ENCODE measurements at regions not wholly inside any gene's neighbourhood (a gene's known extent, or its start where the extent isn't known, plus 50 kb on each side); places are given as distances from the start of the nearest gene placed in this dataset.

GRCh38 chr20:20933142-20933958, 172.8 kb downstream of the LINC00237 start:
- no peak for DNase-seq

DNA sequence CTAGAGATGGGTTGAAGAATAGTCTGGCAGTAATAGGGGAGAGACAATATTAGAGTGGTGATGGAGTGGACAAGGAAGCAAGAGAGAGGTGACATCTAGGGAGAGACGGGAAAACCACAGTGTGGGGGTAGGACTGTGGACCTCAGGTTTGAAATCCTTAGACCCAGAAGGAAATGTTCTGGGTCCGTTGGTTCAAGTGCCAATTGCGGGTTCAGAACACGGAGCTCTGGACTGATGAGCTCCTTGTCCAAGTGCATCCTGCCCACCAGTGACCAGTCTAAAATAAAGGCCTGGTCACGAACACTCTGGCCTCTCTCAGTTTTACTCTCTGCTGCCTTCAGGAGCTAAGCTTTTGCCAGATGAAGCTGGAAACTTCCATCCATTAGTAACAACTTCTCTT, 174.0 kb downstream of the LINC00237 start:
- DNase-seq: no peak

GRCh38 chr20:20931632-20932031, 174.5 kb downstream of the LINC00237 start:
- no peak for DNase-seq

DNA sequence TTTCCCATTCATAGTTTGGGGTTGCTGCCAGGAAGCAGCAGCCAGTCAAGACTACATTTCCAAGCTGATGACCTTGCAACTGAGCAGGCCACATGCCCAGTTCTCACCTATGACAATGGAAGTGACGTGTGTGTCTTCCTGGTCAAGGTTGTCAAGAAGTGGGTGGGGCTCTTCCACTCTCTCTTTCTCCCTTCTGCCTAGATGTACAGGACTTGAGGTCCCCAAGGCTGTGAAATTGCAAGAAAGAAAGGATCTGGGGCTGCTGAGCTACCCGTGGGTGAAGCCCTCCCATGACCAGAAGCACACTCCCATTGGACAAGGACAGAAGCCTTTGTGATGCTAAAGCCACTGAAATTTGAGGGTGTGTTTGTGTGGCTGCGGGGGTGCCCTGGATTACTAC, 175.1 kb downstream of the LINC00237 start:
- no peak for DNase-seq

DNA sequence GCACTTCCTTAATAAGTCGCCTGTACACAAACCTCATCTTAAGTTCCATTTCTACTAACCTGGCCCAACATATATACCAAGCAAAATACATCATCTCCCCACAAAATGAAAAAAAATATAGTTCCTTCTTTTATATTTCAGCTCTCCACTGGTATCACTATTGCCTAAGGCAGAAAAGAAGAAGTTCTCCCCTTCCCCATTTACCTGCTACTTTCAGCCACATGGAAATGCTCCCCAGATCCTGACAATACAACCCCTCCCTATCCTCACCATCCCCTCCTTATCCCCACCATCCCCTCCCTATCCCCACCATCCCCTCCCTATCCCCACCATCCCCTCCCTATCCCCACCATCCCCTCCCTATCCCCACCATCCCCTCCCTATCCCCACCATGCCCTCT, 175.7 kb downstream of the LINC00237 start:
- DNase-seq: no peak

DNA sequence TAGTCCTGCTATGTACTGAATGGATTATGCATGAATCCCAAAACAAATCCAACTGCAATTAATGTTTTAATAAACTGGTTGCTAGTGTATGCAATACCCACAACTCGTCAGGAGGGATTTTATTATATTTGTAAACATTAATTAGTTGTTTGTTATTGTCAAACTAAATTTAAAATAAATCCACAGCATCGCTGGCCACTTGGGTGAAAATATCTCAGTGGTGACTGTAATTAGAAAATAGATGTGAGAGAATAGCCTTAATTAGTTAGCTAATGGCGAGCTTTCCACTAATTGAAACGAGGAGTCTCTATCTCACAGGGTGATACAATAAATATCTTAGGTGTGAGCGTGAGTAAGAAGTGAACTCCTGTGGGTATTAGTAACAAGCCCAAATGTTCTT, 176.8 kb downstream of the LINC00237 start:
- no peak for DNase-seq

- no peak for DNase-seq
Measured at GRCh38 chr20:20926222-20926905, 179.8 kb downstream of the LINC00237 start.

- no peak for DNase-seq
Measured at GRCh38 chr20:20920433-20920832, 185.7 kb downstream of the LINC00237 start.

- DNase-seq: no peak
Measured at GRCh38 chr20:20915844-20916243, 190.3 kb downstream of the LINC00237 start.

- DNase-seq: no peak
Measured at GRCh38 chr20:20904501-20904831, 192.0 kb upstream of the RALGAPA2 start.

DNA sequence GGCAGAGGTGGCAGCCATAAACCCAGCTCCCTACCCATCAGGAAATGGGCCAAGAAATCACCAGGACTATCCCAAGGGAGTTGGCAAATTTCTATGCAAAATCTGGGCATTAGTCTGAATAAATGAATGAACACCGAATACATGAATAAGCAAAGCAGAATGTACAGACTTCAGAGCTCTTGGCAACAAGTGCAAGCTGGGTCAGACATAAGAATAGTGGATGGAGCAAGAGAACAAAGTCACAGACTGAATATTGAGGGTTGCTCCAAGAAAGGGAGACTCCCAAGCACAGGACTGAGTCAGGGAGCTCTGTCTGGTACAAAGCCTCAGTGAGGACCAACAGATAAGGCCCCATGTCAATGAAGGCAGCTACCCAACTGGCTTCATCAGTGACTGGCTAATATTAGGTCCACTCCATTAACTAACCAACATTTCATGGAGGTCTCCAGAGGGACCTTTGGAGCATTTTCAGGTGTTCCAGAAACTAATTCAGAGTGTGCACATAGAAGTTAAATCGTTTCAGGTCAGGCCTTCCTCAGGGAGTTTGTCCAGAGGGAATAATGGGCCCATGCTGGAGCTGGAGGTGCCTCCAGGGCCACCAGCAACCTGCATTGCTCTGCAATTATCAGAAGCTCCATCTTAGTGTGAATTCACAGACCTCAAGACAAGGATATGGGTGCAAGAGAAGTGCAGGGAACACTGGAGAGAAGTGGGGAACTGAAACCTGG, 191.5 kb upstream of the RALGAPA2 start:
- DNase-seq: no peak

GRCh38 chr20:20897922-20898321, 185.5 kb upstream of the RALGAPA2 start:
- DNase-seq: no peak

DNA sequence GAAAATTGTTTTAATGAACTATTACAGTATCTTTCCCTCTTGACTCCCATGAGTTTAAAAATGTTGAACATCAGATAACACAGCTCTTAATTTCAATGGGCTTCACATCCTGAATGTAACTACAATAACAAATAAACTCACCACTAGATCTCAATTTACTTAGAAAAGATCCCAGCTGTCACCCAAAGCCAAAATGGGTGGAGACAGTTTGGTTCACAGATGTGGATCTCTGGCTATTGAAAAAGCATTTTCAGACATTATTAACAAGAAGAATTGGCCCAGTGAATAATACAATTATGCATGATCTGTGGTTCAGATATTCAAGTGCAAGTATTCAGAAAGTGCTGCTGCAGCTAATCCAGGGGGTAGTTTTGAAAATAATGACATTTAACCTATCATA, 184.7 kb upstream of the RALGAPA2 start:
- no peak for DNase-seq

DNA sequence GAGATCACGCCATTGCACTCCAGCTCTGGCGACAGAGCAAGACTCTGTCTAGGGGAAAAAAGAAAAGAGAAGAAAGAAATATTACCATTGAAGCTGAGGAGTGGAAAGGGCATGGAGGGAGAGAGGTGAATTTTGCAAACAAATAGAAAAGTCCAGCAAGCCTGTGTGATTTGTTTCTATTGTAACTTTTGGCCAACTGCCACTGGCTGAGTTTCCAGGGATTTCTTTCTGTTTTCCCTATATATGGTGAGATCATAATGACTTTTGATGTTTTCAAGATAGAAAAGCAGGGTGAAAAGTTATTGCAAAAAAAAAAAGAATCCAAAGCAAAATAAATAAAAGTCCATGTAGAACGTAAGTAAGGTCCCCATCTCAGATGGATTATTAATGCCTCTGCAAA, 184.2 kb upstream of the RALGAPA2 start:
- no peak for DNase-seq

- no peak for DNase-seq
Measured at GRCh38 chr20:20895537-20895936, 183.1 kb upstream of the RALGAPA2 start.

DNA sequence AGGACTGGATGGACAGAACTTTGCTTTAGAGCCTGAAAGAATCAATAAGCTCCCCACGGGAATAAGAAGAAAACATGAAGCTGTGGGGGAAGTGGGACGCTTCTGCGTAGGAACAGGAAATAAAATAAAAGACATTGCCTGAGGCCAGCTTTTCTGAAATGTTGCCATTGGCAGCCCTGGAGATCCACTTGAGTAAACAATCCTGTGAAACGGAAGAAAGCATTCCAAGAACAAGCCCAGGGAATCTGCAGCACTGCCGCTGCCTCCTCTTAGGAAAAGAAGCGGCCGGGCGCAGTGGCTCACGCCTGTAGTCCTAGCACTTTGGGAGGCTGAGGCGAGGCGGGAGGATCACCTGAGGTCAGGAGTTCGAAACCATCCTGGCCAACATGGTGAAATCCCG, 182.3 kb upstream of the RALGAPA2 start:
- no peak for DNase-seq

DNA sequence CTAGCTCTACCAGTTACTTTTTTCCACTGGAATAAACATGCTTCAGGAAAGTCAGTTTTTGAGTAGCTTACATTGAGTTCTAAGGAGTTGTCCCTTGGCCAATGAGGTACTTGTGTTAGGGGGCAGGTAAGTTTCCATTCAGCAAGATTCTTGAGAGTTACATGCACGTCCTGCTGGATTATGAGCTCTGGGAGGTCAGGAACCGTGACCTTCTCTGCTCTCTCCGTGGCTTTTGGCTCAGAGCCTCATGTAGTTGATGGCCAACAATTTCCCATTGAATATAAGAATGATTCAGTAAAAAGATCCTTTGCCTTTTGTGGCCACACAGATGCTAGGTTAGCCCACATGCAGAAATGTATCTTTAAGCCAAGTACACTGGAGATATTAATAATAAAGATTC, 181.8 kb upstream of the RALGAPA2 start:
- no peak for DNase-seq

- DNase-seq: no peak
Measured at GRCh38 chr20:20892328-20892727, 179.9 kb upstream of the RALGAPA2 start.

GRCh38 chr20:20890751-20891150, 178.3 kb upstream of the RALGAPA2 start:
- DNase-seq: no peak

- no peak for DNase-seq
Measured at GRCh38 chr20:20888936-20889335, 176.5 kb upstream of the RALGAPA2 start.

DNA sequence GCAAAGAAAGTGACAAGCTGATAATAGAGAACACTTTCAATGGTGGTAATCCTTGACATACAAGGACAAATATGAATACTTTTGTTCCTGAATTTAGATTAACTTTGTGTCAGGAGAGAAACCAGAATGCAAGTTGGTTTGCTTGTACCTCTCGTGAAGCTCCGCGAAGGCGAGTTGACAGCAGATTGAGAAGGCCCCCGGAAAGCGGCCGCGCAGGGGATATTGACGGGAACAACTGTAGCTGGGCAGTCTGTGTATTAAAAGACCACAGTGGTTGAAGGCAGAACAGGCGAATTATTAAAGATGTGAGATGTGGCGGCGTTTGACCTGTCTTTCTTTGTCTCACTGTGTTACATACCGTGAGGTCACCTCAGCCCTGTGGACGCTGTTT, 175.8 kb upstream of the RALGAPA2 start:
- DNase-seq: no peak

DNA sequence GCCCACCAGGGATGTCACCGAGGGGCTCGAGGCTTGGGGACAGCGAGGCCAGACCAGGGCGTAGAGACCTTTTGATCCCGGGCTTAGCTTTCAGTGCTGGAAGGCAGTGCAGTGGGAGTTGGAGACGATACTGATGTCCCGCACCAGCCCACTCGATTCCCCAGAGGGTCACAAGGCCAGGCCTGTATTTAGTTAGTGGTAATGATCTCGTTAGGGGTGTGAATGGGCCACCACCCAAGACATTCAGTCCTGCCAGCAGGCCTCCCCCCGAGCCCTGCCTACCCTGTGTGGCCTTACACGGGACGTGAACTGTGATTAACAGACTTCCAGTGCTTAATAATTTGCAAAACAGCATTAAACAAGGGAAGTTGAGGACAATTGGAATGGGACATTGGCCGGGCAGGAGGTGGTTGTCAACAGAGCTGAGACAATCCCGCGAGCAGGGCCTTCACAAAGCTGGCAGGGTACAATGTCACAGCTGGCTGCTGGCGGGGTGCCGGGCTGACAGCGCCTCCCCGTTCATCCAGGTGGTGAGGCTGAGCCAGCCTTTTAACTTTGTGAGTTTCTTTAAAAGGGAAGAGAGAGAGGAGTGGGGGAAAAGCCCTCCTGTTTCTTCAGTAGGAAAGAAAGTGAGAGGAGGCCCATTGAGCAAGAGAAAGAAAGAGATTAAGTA, 175.3 kb upstream of the RALGAPA2 start:
- no peak for DNase-seq

GRCh38 chr20:20881808-20882207, 169.4 kb upstream of the RALGAPA2 start:
- DNase-seq: no peak

All from dermis blood vessel endothelial cell (primary cell).